NCI-H524 (cell line): ENCODE measurements at regions not wholly inside any gene's neighbourhood (a gene's known extent, or its start where the extent isn't known, plus 50 kb on each side); places are given as distances from the start of the nearest gene placed in this dataset.

Source experiments
- DNase-seq, 2 experiments: peaks; one replicate each; lab custom pipeline; 2025; lab: John Stamatoyannopoulos, UW

DNA sequence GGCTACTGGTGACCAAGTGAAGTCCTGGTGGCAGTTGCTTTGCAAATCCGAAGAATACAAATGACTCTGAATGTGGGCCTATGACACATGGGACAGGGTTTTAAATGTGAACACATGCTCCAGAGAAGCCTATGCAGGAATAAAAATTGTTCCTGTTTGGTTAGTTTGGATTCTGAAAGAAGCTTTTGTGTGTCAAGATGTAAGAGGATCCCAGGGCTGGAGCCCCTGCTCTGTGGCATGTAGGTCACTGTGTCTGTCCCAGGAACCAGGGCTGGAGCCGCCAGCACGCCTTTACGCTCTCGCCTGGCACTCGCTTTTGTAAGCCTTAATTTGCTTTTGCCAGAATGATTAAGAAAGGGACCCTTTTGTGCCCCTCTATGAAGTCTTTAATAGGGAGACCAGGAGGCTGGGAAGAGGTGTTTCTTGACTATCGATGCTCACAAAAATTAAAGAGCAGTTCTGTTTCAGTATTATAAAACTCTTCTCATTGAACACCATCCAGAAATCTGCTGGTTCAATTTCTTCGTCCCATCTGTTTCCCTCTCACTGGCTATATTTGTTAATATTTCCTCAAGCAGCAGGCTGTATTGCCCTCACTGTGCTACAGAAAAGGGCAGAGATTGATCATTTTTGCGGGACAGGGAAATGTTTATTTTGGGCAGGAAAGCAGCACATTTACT lies 532.7 kb upstream of the POU3F3 start:
- DNase-seq = no peak

DNA sequence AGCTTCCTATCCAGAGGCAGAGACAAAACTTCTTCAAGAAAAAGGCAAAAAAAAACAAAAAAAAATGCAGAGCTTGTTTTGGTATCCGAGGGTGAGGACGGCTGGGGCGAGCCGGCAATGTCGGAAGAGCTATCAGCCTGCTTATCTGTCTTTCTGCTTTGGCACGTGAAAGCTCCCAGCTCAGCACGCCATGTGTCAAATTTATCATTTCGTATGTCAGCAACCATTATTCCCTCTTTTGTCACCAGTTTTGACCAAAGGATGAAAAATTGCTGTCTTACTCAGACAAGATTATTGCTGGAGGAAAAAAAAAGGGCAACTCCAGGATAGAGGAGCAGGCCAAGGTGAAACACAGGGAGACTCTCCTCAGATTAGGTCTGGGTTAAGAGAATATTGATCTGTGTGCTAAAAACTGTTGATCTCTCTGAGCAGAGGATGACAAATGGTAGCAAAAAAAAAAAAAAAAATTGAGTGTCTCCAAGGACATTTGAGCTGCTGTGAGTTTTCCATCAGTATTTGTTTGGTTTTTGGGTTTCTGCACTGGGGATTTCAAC lies 532.0 kb upstream of the POU3F3 start:
- DNase-seq = no peak

DNA sequence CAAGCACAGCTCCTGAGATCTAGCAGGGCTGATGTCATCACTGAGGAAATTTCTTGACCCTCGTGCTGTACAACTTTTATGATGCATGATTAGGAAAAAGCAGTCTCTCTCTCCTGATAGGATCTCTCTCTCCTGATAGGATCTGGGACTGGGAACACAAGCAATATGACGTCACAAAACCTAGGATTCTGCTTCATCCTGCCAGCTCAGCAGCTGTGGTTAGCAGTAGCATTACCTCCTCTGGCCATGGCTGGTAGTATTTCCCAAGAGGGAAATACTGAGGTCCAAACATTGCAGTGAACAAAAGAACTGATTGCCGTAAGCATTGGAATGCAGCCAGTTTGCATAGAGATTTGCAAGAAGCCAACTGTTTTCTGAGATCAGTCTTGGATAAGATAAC lies 521.2 kb upstream of the POU3F3 start:
- DNase-seq = no peak

DNA sequence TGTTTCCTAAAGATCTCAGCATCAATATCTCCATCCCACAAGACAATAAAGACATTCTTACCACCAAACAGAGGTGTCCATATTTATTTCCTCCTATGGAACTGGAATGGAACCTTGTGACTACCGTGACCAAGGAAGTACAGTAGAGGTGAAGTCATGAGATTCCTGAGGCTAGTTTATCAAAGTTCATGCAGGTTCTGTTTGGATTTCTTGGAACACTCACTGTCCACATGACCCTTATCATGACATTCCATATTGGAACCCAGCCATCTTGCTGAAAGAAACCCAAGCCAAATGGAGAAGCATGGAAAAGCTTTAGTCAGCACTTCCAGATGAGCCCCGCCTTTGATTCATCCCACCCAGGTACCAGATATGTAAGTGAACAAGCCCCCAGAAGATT lies 516.0 kb upstream of the POU3F3 start:
- no peak for DNase-seq

DNA sequence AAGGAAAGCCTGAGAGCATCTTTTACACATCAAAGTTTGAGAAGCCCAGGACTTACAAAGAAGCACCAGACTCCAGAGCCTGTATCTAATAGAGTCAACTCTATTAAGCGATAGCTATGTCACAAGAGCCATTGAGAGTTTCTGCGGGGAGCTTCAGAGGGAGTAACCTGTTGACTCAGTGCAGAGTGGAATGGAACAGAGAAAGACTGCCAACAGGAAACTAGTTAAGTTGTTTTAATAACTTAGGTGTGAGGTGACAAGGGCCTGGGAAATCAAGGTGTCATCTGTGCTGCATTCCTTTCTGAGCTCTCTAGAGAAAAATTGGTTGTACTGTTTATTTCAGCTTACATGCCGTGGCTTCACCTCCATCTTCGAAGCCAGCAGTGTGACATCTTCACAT lies 513.8 kb upstream of the POU3F3 start:
- DNase-seq = no peak

DNA sequence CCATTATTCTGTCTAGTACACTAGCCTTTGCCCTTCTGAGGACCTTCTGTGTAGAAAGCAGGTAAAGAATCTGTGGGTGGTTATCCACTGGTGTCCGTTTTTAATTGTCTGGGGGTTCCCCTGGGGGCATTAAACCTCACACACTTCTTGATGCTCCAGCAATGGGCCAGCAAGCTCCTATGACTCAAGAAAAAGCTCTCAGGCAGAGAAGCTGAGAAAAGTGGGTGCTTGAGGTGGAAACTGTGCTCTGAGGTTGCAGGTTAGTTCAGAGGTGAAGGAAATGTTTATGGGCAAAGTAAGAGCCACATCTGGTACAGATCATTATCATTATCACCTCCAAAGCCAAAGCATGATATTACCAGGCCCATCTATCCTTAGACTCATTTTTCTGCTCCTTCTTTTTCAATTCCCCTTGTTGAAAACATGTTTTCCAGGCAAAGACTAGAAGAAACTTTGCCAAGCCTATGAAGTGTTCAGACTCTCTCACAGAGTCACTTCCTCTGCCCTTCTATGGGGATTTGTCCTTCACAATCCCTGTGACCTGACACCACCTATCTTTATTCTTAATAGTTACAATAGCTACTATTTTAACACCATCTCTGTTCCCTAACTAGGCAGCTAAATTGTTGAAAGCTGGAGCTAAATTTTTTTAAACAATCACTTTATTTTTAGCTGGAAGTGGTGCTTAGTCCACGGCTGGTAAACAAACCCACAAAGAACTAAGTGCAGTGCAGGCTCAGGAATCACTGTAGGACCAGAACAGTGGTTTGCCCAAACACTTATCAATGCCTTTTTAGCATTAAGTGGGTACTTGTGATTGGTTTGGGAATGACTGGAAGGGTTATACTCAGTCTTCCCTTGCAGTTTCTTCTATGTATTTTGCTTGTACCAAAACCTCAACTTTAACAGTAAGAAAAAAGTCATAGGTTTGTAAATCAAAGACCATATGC lies 512.8 kb upstream of the POU3F3 start:
- DNase-seq = no peak

DNA sequence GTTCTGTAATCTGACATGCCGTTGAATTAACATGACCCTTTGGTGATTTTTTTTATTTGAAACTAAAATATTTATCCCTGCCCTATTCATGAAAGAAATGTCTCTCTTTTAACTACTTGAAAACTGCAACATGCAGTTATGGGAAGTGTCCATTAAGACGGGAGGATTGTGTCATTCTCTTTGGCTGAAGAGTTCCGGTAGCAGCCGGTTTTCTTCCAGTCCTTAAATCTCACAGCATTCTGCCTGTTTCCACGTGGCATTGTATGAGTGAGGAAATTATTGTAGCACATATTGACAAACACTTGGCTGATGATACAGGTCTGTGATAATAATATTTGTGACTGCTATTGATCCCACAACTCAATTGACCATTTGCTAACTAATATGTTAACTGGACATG lies 509.6 kb upstream of the POU3F3 start:
- no peak for DNase-seq

DNA sequence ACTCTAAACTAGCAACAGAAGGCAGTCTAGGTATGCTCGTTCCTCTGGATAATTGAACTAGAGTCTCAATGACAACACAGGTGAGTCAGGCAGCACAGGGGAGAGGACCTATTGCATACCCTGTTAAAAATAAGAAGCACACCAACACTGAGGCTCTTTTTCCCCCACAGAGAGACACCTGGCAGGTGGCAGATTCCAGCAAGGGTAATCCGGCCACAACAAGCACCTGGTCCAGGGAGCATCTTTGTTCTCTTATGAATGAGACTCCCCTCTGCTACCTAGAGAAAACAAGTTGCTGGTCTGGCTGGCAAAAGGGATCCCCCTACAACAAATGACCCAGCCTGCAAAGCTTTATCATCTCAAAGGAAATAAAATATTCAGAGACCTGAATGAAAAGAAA lies 508.9 kb upstream of the POU3F3 start:
- DNase-seq = no peak

DNA sequence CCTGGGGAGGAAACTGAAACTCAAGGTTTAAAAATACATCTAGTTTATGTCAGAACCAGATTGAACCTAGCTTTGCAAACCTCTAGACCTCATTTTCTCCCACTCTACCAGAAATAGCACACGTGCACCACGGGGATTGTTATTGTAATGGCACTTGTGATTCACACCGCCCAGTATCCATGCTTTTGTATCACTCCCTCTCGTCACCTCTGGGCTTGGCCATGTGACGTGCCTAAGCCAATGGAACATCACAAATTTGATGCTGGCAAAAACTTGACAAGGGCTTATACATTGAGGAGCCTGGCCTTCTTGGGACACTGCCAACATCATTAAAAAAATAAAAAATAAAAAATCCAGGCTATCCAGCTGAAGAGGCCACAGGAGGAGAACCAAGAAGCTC lies 495.8 kb upstream of the POU3F3 start:
- DNase-seq = no peak

DNA sequence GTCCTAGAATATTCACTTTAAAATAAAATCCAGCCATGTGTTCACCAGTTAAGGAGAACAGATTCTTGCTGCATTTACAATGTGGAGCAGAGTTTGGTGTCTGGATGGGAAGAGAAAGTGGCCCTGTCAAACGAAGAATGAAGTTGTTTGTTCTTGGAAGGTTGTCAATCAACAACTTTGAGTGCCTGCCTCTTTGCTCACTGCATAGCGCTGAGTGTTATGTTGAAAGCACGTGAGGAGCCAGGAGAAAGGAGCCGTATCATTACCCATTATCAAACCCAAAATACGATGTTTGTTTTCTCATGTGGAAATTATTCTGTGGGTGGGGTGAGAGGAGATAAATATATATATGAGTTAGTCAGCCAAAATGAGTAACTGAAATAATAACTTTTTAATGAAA lies 492.5 kb upstream of the POU3F3 start:
- no peak for DNase-seq

DNA sequence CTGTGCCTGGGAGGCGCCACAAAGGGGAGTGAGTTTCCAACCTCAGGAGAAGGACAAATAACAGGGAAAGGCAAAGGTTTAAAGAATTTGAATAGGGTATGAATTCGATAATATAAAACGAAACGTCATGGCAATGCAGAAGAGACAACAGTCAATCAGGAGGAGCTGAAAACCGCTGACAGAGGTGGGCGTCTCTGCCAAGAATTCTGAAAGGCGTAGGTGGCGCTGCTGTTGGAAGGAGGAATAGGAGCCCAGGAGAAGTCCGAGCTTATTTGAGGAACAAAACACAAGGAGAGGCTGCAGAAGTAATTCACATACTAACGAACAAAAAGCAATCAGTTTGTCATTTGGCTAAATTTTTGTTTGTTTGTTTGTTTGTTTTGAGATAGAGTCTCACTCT lies 485.8 kb upstream of the POU3F3 start:
- DNase-seq = no peak

DNA sequence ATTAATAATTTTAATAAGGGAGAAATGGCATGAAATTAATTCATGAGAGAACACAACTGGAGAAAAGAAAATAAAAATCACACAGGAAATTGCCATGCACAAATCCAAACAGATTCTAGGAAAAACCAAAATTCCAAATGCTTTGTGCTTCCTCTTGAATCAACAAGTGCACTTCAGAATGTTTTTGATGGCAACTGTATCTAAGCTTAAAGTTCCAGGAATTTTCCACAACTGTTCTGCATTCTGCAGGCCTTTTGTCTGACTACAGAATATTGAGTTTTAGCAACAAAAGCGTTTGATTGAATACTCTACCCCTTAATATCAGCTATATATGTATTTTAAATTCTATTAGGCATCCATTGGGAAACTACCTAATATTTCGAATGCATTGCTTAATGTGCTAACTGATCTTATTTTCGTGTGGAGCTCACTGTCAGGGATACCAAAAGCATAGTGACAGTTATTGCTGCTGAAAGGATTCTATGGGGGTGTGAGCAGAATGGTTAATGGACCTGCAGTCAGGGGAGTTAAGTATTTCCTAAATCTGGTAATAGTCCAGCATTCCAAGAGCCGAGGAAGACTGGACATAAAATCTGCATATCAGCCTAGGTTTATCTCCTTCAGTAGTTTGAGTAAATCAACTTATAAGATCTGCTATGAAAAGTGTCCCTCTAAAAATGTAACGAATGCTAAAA lies 482.7 kb upstream of the POU3F3 start:
- no peak for DNase-seq

DNA sequence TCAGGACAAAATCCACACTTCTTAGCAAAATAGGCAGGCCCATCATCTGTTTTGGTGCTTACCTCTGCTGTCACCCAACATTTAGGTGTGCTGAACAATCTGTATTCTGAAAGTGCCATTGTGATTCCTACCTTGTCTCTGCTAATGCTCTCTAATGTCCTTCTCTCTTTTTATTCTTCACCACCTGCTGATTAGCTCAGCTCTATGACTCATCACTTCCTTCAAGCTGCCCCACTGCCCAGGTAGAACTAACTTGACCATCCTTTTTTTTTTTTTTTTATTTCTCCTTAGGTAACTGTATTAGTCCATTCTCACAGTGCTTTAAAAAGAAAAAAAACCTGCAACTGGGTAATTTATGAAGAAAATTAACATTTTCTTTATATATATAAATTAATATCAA lies 478.7 kb upstream of the POU3F3 start:
- DNase-seq = no peak

DNA sequence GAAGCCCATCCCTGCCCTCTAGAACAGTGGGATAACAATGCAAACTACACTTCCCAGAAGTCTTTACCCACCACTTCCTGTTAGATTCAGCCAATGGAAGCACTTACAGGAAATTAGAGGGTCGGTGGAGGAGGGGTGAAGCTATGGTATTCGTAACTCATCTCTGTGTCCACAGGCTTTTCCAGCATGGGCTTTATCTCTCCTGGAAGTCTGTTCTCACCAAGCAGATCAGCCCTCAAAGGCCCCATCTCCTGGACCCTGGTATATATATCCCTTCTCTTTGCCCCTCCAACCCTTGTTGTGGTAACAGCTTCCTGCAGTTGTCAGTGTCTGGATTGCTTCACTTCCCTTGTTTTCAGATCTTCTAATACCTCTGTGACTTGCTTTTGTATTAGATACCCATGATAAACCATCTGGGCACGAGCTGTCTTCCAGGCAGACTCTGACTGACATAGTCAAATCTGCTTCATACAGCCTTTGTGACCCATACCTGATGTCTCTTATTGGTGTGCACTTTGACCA lies 475.0 kb upstream of the POU3F3 start:
- peak; percentile 40 to 73 for DNase-seq

DNA sequence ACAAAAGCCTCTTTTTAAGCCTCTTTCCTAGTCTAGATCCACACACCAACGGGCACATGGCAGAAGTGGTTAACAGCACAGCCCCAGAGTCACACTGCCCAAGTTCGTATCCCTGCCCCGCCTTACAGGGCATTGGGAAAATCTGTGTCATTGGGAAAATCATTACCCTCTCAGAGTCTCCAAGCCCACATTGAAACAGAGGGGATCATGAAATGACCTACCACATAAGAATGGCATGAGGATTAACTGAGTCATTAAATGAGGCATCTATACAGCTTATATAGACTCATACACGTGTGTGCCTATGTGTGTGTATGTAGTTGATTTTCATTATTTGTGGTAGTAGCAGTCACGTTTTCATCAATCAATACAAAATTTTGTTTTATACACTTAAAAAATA lies 469.0 kb upstream of the POU3F3 start:
- DNase-seq = no peak

DNA sequence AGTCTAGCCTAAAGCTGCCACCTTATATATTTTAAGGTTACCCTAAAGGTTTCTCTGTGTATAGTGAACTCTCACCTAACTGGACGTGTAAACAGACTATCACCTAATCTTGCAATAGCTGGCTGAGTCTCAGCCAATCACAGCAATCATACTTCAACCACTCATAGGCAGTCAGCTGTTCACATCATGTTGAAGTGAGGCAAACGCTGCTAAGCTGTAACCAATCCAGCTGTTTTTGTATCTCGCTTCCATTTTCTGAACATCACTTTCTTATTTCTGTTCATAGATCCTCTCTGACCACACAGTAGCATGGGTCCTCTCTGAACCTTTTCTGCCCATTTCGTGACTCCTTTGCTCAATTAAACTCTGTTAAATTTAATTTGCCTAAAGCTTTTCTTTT lies 468.2 kb upstream of the POU3F3 start:
- no peak for DNase-seq

DNA sequence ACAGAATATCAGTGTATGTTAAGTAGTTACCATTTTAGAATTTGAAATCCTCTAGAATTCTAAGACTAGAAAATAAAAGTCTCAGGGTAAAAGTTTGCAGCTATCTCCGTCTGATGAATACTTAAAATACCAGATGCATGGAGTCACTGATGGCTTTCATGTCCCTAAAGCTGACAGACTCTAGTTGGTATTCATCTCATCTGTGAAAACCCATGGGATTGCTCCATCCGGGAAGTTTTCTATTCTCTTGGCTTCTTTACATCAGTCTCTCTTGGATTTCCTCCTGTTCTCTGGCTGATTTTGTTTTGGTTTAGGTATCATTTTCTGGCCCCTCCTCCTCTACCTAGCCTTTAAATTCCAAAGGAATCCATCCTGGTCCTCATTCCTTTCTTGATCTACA lies 465.6 kb upstream of the POU3F3 start:
- DNase-seq = no peak

DNA sequence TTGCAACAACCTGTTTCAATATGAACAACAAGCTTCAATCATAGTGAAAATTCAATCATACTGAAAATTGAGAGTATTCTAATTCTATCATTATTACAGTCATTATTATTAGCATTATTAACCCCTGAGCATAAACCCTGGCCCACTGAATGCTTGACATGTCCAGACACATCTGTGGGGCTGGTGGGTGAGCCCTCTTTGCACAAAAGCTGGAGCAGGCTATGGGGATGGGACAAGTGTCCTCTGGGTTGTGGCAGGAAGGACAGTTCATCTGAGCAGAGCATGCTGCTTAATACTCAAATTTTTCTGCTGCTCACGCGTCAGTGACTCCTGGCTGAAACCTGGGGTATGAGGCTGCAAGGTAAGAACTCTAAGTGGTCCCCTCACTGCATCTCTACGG lies 451.1 kb upstream of the POU3F3 start:
- no peak for DNase-seq

DNA sequence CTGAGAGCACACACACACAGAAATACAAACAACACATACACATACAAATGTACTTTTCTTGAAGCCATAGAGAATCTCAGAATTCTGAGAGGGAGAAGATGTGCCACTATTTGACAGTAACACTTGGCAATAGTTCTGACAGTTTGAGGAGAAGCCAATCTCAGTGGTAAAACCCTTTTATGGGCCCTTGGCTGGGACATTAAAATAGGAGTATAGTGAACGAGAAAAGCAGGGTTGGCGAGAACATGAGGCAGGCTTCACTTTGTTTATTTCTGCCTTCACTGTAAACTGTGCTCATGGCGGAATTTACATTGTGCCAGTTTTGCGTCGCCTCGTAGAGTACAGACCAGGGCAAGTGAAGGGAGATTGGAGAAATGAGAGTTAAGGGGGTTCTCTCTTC lies 449.4 kb upstream of the POU3F3 start:
- DNase-seq = no peak

DNA sequence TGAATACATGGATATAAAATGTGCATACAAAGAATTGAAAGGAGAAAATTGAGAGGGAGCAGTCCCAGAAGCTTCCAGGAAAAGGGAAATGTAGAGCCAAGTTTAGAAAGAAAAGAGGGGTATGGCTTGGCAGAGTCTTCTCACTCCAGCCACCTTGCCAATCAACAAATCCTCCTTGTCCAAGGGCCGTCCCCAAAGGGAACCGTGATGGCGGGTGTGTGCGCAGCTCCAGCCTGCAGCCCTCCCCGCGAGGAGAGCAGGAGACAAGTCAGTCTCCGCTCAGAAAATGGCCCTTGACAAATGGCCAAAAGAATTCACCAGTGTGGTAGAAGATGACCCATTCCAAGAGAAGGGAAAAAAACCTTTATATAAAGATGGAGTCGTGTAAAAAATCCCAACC lies 448.3 kb upstream of the POU3F3 start:
- no peak for DNase-seq

DNA sequence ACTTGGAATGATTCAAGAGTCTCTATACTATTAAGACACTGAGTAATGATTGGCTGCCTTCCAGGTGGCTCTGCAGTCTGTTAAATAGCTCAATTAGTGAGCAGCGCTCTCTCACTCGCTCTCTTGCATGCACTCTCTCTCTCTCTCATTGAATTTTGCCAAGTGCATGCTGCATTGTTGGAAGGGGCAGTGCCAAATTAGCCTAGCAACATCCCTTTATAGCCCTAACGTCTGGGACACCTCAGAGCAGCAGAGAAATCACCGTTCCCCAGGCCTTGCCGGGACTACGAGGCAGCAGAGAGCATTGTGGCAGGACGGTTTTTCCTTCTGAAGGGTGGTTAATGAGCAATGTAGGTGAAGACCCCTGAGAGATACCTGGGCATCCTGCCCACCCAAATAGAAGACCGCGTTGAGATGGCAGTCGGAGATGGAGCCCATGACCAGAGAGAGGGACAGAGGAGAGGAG lies 447.6 kb upstream of the POU3F3 start:
- peak in 1 of 2 experiments; percentile 26 for DNase-seq

DNA sequence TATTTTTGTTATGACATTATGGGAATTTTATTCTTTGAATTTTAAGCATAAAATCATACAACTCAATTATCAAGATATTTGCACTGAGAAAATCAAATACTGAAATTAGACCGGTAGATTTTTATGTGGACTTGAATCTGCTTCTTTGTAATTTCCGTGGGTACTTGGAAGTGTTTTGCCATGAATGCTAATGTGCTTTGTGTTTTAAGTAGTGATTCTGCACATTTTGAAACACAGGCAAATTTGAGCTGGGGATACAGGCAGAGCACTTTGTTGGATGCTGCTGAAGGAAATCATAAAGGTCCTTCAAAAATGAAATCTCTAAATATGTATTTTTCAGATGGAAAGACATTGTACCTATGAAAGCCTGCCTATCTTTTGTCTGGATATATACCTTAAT lies 446.3 kb upstream of the POU3F3 start:
- DNase-seq = no peak
